Transverse colon (tissue), 3 donors: ENCODE measurements at regions not wholly inside any gene's neighbourhood (a gene's known extent, or its start where the extent isn't known, plus 50 kb on each side); places are given as distances from the start of the nearest gene placed in this dataset.

Source experiments
- CTCF ChIP-seq, 5 experiments: fragments of 200-600 bp in 3 of 5; fragments of 450-650 bp in 2 of 5; sonication (generic) in 3 of 5; IDR thresholded peaks; 1 replicate in 2 of 5; 2 replicates in 3 of 5; pipeline ENCODE4 v1.5.1; 2016 to 2017; ENCODE audit warnings: antibody characterized with exemption in 5 of 5, inconsistent platforms in 3 of 5, mild to moderate bottlenecking in 2 of 5, moderate library complexity in 1 of 5
- EP300 ChIP-seq: sonication (generic); formaldehyde crosslinking; IDR thresholded peaks from one replicate; pipeline ENCODE4 v1.6.1; 2017; ENCODE audit warnings: antibody characterized with exemption, low read depth
- POLR2A ChIP-seq: fragments of 450-650 bp; IDR thresholded peaks from one replicate; pipeline ENCODE4 v1.6.1; 2016; ENCODE audit warnings: antibody characterized with exemption, mild to moderate bottlenecking, moderate library complexity

- no peak for TF ChIP-seq CTCF (IDR thresholded peaks at IDR 0.05)
- no peak for TF ChIP-seq POLR2A
- TF ChIP-seq EP300: no peak
These were observed 334.5 kb upstream of the SORCS1 start for GRCh38 chr10:107498983-107499382.
